ENCODE measurements at regions not wholly inside any gene's neighbourhood (a gene's known extent, or its start where the extent isn't known, plus 50 kb on each side); places are given as distances from the start of the nearest gene placed in this dataset.

GRCh38 chr5:116724971-116725370, 150.3 kb upstream of the SEMA6A start:
- ATAC-seq (ENCODE audit: insufficient read depth, low FRiP score) (no peak), DNase-seq (no peak)
- 93 to 96% methylated on average over 2 of the region's 2 CpGs for WGBS, 2 donors
- TF ChIP-seq CTCF (IDR thresholded peaks at IDR 0.05; ENCODE audit: control extremely low read depth, extremely low read depth) = no peak
- no peaks in the 10 kb centered on the region for H3K36me3 ChIP-seq (ENCODE audit: control insufficient read depth in 4 of 4, insufficient read depth in 4 of 4, low read length in 4 of 4)
- H3K9me3 ChIP-seq (ENCODE audit: control insufficient read depth in 4 of 4, insufficient read depth in 3 of 4, low read length in 3 of 4) = no peaks in the 10 kb centered on the region
- H3K27me3 ChIP-seq (ENCODE audit: control insufficient read depth in 3 of 3, insufficient read depth in 3 of 3, low read length in 2 of 3) = no peaks in the 10 kb centered on the region
- no peak overlapping the region for H3K27ac ChIP-seq (ENCODE audit: low read depth in 1 of 2, low read length in 1 of 2)
- no peak overlapping the region for H3K9ac ChIP-seq (ENCODE audit: insufficient read depth in 1 of 2, low read length in 2 of 2)
- H3K4me1 ChIP-seq (ENCODE audit: control insufficient read depth in 5 of 5, insufficient read depth in 5 of 5, low read length in 5 of 5) = peaks cover 0 to 12% (median 0%) of the 10 kb centered on the region in 5 donors
- no peak overlapping the region for H3K4me3 ChIP-seq

DNA sequence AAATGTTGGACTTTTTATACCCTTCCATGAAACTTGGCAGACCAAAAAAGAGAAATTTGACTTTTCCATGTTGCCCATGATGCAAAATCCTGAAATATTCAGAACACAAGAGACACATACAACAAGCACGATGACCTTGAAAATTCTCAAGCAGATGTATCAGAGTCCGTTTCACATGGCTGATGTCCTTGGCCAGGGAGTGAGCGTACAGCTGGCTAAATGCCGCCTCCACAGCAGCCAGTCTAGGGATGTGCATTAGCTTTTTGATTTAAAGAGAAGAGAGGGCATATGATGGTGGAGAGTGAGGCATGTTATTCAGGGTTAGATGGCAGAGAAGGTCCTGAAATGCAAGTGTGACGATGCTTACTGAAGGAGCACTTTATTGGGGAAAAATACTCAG, 148.0 kb upstream of the SEMA6A start:
- WGBS, 2 donors = 96% methylated on average over 5 of the region's 5 CpGs
- no peak for TF ChIP-seq CTCF (IDR thresholded peaks at IDR 0.05; ENCODE audit: control extremely low read depth, extremely low read depth)

DNA sequence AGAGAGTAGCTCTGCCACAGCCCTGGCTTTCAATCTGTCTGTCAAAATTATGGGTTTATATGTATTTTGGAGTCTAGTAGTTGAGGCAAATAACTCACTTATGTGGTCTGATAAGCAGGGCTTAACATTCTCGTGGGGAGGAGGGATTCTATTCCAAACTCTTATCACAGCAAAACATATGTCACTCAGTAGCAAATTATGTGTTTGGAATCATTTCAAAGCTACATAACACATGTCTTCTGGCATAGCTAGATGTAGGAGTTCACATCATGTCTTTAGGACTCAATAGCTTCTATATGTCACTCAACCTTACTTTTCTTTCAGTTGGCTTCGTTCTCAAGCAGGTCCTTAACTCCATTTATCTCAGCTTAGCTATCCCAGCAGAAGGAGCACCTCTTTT, 144.5 kb upstream of the SEMA6A start:
- TF ChIP-seq CTCF (IDR thresholded peaks at IDR 0.05; ENCODE audit: control extremely low read depth, extremely low read depth) = no peak
- H3K27ac ChIP-seq (ENCODE audit: low read depth in 1 of 2, low read length in 1 of 2) = no peak overlapping the region
- DNase-seq (no peak), ATAC-seq (ENCODE audit: insufficient read depth, low FRiP score) (no peak)
- 60 to 62% methylated on average over 2 of the region's 2 CpGs for WGBS, 2 donors
- H3K36me3 ChIP-seq (ENCODE audit: control insufficient read depth in 4 of 4, insufficient read depth in 4 of 4, low read length in 4 of 4) = no peaks in the 10 kb centered on the region
- no peaks in the 10 kb centered on the region for H3K9me3 ChIP-seq (ENCODE audit: control insufficient read depth in 4 of 4, insufficient read depth in 3 of 4, low read length in 3 of 4)
- no peaks in the 10 kb centered on the region for H3K4me1 ChIP-seq (ENCODE audit: control insufficient read depth in 5 of 5, insufficient read depth in 5 of 5, low read length in 5 of 5)
- H3K27me3 ChIP-seq (ENCODE audit: control insufficient read depth in 3 of 3, insufficient read depth in 3 of 3, low read length in 2 of 3) = no peaks in the 10 kb centered on the region
- H3K9ac ChIP-seq (ENCODE audit: insufficient read depth in 1 of 2, low read length in 2 of 2) = no peak overlapping the region
- H3K4me3 ChIP-seq = no peak overlapping the region

More for the DNA sequence above, 148.0 kb upstream of the SEMA6A start:
- Histone ChIP-seq H3K4me1 (ENCODE audit: control insufficient read depth in 5 of 5, insufficient read depth in 5 of 5, low read length in 5 of 5) (peaks cover 0 to 6% (median 0%) of the 10 kb centered on the region in 5 donors), H3K4me3 (no peak overlapping the region), H3K36me3 (ENCODE audit: control insufficient read depth in 4 of 4, insufficient read depth in 4 of 4, low read length in 4 of 4) (no peaks in the 10 kb centered on the region), H3K9ac (ENCODE audit: insufficient read depth in 1 of 2, low read length in 2 of 2) (no peak overlapping the region), H3K9me3 (ENCODE audit: control insufficient read depth in 4 of 4, insufficient read depth in 3 of 4, low read length in 3 of 4) (no peaks in the 10 kb centered on the region), H3K27me3 (ENCODE audit: control insufficient read depth in 3 of 3, insufficient read depth in 3 of 3, low read length in 2 of 3) (no peaks in the 10 kb centered on the region), H3K27ac (ENCODE audit: low read depth in 1 of 2, low read length in 1 of 2) (no peak overlapping the region)
- ATAC-seq (ENCODE audit: insufficient read depth, low FRiP score) = no peak
- DNase-seq = no peak

DNA sequence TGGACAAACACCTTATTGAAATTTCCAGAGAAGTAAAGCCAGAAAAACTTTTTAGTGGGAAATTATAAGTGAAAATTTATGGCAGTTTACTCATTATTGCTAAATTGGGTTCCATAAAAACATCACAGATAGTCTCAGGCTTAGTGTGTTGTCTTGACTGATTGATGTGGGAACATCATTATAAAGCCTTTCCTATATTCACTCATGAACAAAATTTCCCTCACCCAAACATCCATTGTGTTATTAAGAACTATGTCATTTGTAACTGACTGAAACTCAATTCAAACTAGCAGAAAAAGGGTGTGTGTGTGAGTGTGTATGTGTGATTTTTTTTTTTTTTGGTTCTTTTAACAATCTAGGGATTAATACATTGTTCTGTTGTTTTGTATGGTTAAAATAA, 143.7 kb upstream of the SEMA6A start:
- ATAC-seq (ENCODE audit: insufficient read depth, low FRiP score) (no peak), DNase-seq (no peak)
- Histone ChIP-seq H3K27ac (ENCODE audit: low read depth in 1 of 2, low read length in 1 of 2) (no peak overlapping the region), H3K27me3 (ENCODE audit: control insufficient read depth in 3 of 3, insufficient read depth in 3 of 3, low read length in 2 of 3) (no peaks in the 10 kb centered on the region), H3K4me1 (ENCODE audit: control insufficient read depth in 5 of 5, insufficient read depth in 5 of 5, low read length in 5 of 5) (no peaks in the 10 kb centered on the region), H3K36me3 (ENCODE audit: control insufficient read depth in 4 of 4, insufficient read depth in 4 of 4, low read length in 4 of 4) (no peaks in the 10 kb centered on the region), H3K9me3 (ENCODE audit: control insufficient read depth in 4 of 4, insufficient read depth in 3 of 4, low read length in 3 of 4) (no peaks in the 10 kb centered on the region), H3K4me3 (no peak overlapping the region), H3K9ac (ENCODE audit: insufficient read depth in 1 of 2, low read length in 2 of 2) (no peak overlapping the region)
- TF ChIP-seq CTCF (IDR thresholded peaks at IDR 0.05; ENCODE audit: control extremely low read depth, extremely low read depth) = no peak
